ENCODE measurements at regions not wholly inside any gene's neighbourhood (a gene's known extent, or its start where the extent isn't known, plus 50 kb on each side); places are given as distances from the start of the nearest gene placed in this dataset.

GRCh38 chr14:35991356-35991755, 165.2 kb downstream of the BRMS1L start:
- TF ChIP-seq, protein P1, sequence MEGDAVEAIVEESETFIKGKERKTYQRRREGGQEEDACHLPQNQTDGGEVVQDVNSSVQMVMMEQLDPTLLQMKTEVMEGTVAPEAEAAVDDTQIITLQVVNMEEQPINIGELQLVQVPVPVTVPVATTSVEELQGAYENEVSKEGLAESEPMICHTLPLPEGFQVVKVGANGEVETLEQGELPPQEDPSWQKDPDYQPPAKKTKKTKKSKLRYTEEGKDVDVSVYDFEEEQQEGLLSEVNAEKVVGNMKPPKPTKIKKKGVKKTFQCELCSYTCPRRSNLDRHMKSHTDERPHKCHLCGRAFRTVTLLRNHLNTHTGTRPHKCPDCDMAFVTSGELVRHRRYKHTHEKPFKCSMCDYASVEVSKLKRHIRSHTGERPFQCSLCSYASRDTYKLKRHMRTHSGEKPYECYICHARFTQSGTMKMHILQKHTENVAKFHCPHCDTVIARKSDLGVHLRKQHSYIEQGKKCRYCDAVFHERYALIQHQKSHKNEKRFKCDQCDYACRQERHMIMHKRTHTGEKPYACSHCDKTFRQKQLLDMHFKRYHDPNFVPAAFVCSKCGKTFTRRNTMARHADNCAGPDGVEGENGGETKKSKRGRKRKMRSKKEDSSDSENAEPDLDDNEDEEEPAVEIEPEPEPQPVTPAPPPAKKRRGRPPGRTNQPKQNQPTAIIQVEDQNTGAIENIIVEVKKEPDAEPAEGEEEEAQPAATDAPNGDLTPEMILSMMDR (IDR thresholded peaks at IDR 0.05), result no peak
- no peak for TF ChIP-seq POLR2A (IDR thresholded peaks at IDR 0.05)

All from lower leg skin (tissue), 3 donors.